ENCODE measurements at regions not wholly inside any gene's neighbourhood (a gene's known extent, or its start where the extent isn't known, plus 50 kb on each side); places are given as distances from the start of the nearest gene placed in this dataset.
A peak's percentile ranks its signal among the peaks of the same experiment; 100 is the strongest.

DNA sequence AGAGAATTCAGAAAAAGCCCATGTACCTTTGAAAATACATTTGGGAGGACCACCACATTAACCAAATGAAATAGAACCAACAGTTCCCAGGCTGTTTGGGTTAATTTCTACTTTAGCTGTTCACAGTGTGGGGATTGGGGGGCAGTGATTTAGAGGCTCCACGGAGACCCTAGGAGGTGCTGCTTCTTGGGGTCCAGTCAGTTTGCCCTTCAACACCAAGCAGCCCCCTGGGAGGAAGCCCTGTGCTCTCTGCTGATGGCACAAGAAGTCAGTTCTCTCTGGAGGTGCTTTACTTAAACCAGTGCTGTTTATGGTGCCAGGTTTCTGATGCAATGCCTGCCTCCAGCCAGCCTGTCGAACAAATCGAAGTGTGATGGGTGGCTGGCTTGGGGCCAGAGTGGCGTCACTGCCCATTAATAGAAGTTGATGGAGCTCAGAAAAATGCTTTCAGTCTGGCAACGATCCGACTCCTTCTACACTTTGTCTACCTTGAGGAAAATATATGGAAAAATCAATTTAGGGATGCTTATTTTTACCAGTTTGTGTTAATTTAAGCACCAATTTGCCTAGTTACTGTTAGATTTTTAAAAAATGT lies 134.0 kb downstream of the SNX18 start:
- WGBS, 5 donors: 47 to 57% (median 55%) methylated on average over 6 of the region's 6 CpGs
- Histone ChIP-seq H3K4me3 (no peak overlapping the region), H3K27me3 (no peaks in the 10 kb centered on the region), H3K4me1 (peaks cover 12 to 49% (median 33%) of the 10 kb centered on the region in 4 donors), H3K9me3 (no peaks in the 10 kb centered on the region), H3K27ac (no peak overlapping the region), H3K36me3 (no peaks in the 10 kb centered on the region)
- peak; percentile 70 to 79 for DNase-seq
- no peak for TF ChIP-seq EP300 (IDR thresholded peaks at IDR 0.05)
- TF ChIP-seq CTCF (IDR thresholded peaks at IDR 0.05): no peak
- no peak for TF ChIP-seq POLR2AphosphoS5 (IDR thresholded peaks at IDR 0.05)
- no peak for TF ChIP-seq POLR2A (IDR thresholded peaks at IDR 0.05)
- intact Hi-C loops (cut with DNase I; ENCODE audit: low total_unique reads): no loop called here

DNA sequence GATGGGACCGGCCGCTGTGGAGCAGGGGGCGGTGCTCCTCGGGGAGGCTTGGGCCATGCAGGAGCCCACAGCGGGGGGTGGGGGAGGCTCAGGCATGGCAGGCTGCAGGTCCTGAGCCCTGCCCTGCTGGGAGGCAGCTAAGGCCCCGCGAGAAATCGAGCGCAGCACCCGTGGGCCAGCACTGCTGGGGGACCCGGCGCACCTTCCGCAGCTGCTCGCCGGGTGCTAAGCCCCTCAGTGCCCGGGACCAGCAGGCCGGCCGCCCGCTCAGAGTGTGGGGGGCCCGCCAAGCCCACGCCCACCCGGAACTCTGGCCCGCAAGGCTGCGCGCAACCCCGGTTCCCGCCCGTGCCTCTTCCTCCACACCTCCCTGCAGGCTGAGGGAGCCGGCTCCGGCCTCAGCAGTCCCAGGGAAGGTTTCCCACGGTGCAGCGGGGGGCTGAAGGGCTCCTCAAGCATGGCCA lies 131.5 kb downstream of the SNX18 start:
- no peaks in the 10 kb centered on the region for H3K9me3 ChIP-seq
- peaks cover 22 to 54% (median 39%) of the 10 kb centered on the region in 4 donors for H3K4me1 ChIP-seq
- 79 to 98% (median 96%) methylated on average over 7 to 32 of the region's 32 CpGs for whole genome bisulfite sequencing, 5 donors
- no peak for DNase-seq
- H3K27me3 ChIP-seq: no peaks in the 10 kb centered on the region
- no peaks in the 10 kb centered on the region for H3K36me3 ChIP-seq
- H3K27ac ChIP-seq: no peak overlapping the region
- no peak for TF ChIP-seq POLR2AphosphoS5 (IDR thresholded peaks at IDR 0.05)
- no peak for TF ChIP-seq CTCF (IDR thresholded peaks at IDR 0.05)
- TF ChIP-seq EP300 (IDR thresholded peaks at IDR 0.05): no peak
- TF ChIP-seq POLR2A (IDR thresholded peaks at IDR 0.05): no peak
- H3K4me3 ChIP-seq: no peak overlapping the region
- intact Hi-C loops (cut with DNase I; ENCODE audit: low total_unique reads): no loop called here

DNA sequence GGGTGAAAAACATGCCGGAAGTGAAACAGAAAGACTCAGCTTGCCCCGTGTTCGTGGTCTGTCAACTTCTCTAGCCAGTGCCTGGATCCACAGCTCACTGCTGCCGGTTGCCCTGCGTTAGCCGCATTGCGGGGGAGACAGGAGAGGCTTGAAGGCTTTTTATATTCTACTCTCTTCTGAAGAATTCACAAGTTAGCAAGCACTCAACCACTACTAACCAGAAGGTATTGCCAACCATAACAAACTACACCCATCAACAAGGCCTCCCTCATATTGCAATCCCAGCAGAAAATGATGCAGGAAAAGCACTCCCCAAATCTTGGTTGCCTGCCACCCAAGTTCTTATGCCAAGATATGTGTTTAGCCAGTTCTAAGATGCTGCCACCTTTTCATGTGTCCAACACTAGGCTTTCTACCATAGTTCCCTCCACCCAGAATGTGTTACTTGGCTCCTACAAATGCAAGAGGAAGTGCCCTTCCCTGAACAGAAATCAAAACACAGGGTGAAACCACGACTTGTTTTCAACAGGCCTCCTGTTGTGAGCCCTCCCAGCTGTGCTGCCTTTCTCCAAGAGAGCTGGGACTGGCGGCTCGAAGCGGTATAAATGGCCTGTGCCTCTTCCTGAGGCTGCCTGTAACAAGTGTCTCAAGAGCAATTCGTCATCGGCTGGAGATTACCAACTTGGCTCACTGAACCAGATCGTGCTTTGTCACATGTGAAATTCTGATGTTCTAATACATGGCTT lies 129.0 kb downstream of the SNX18 start:
- Histone ChIP-seq H3K9me3 (no peaks in the 10 kb centered on the region), H3K4me1 (peaks cover 22 to 50% (median 38%) of the 10 kb centered on the region in 4 donors), H3K27ac (peak overlapping the region; percentile 67 to 88 (median 79)), H3K4me3 (no peak overlapping the region), H3K27me3 (no peaks in the 10 kb centered on the region), H3K36me3 (no peaks in the 10 kb centered on the region)
- WGBS, 5 donors: 34 to 48% (median 37%) methylated on average over 11 to 14 of the region's 14 CpGs
- intact Hi-C loops (cut with DNase I; ENCODE audit: low total_unique reads): no loop called here
- no peak for TF ChIP-seq POLR2A (IDR thresholded peaks at IDR 0.05)
- TF ChIP-seq POLR2AphosphoS5 (IDR thresholded peaks at IDR 0.05): peak in 2 of 3 donors; percentile 38 to 81
- peak; percentile 73 to 84 for DNase-seq

DNA sequence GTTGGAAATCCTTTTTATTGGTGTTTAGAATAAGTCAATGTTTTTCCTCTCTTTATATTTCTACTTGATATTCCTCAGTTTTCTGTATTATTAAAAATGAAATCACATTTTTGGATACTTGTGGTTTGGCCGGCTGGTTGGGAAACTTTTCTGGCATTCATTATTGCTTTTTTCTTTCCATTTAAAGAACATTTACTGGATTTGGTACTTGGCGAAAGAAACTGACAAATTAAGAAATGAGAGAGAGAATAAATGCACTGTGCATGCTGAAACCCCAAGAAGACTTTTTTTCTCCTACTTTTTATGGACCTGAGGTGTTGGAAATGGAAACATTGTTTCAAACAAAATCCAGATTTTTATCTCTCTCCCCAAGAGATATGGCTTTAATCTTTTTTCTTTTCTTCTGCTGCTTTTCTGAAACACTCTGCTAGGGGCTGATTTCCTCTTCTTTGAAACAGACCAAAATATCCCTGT lies 128.4 kb downstream of the SNX18 start:
- no peaks in the 10 kb centered on the region for H3K36me3 ChIP-seq
- WGBS, 5 donors: 68 to 85% (median 81%) methylated on average over 2 of the region's 2 CpGs
- peak in 1 of 2 donors; percentile 30 for DNase-seq
- intact Hi-C loops (cut with DNase I; ENCODE audit: low total_unique reads): no loop called here
- peaks cover 22 to 45% (median 34%) of the 10 kb centered on the region in 4 donors for H3K4me1 ChIP-seq
- no peaks in the 10 kb centered on the region for H3K27me3 ChIP-seq
- no peak overlapping the region for H3K4me3 ChIP-seq
- TF ChIP-seq POLR2A (IDR thresholded peaks at IDR 0.05) (no peak), POLR2AphosphoS5 (IDR thresholded peaks at IDR 0.05) (no peak), EP300 (IDR thresholded peaks at IDR 0.05) (no peak), CTCF (IDR thresholded peaks at IDR 0.05) (no peak)
- peak overlapping the region; percentile 67 to 88 (median 79) for H3K27ac ChIP-seq
- H3K9me3 ChIP-seq: no peaks in the 10 kb centered on the region

All from stomach (tissue), 8 donors.